K562 (cell line): ENCODE measurements at regions not wholly inside any gene's neighbourhood (a gene's known extent, or its start where the extent isn't known, plus 50 kb on each side); places are given as distances from the start of the nearest gene placed in this dataset.

ENCODE experiments used
- ATAC-seq: fragments of 200-7000 bp; cut with Tn5 transposase; 3 replicates; pipeline ENCODE4 v1.9.1; 2020; ENCODE audit warnings: moderate library complexity
- BruUV-seq: library from RNA; stranded (reverse); fragments of 400-500 nt; replicated peaks from 2 replicates; lab custom pipeline; 2021; lab: Mats Ljungman, UMichigan
- CTCF ChIA-PET: fragments of 300-600 bp; formaldehyde crosslinking; extraction: SDS; loops from one replicate; lab custom pipeline; 2021; ENCODE audit warnings: low intra/inter-chr PET ratio; lab: Yijun Ruan, JAX
- POLR2A ChIA-PET: fragments of 300-600, 350-650 bp; sonication (Branson Sonifier 250); formaldehyde crosslinking; extraction: SDS; loops from one replicate; lab custom pipeline; 2021; ENCODE audit warnings: antibody characterized with exemption, inconsistent platforms; lab: Yijun Ruan, JAX
- DNase-seq, 4 experiments: peaks; one replicate each; pipeline versions ENCODE4 v3.0.0 to v3.0.0-alpha.2; 2011 to 2018; ENCODE audit warnings: low spot score in 3 of 4, mixed read lengths in 3 of 4; ENCODE audit errors: extremely low read depth in 1 of 4
- FAIRE-seq: peaks from 2 replicates; lab custom pipeline; 2011; peaks lifted over from hg19 to GRCh38; lab: Jason Lieb, UNC
- H2AFZ ChIP-seq: 2 replicates; pipeline ENCODE4 v1.6.0; 2011; ENCODE audit warnings: low read depth, low read length, control low read depth, inconsistent platforms
- H3K27ac ChIP-seq: fragments of 200-600 bp; 3 replicates; pipeline ENCODE4 v1.8.0; 2011; ENCODE audit warnings: low read depth, mild to moderate bottlenecking, control low read depth, inconsistent platforms, low read length, moderate library complexity, mixed read lengths; ENCODE audit errors: extremely low read depth
- H3K27me3 ChIP-seq, 2 experiments: fragments of 300-600 bp in 1 of 2; 2 replicates in 1 of 2; 3 replicates in 1 of 2; pipeline versions ENCODE4 v1.6.0 to v1.8.0; 2011; ENCODE audit warnings: inconsistent platforms in 2 of 2, low read length in 2 of 2, mild to moderate bottlenecking in 1 of 2, mixed read lengths in 1 of 2, moderate library complexity in 1 of 2; ENCODE audit not compliant: control insufficient read depth in 2 of 2, insufficient read depth in 2 of 2
- H3K36me3 ChIP-seq: fragments of 300-600 bp; 3 replicates; pipeline ENCODE4 v1.8.0; 2011; ENCODE audit warnings: mild to moderate bottlenecking, low read length, inconsistent platforms; ENCODE audit not compliant: control insufficient read depth, insufficient read depth
- H3K4me1 ChIP-seq, 2 experiments: fragments of 200-600 bp in 1 of 2; replicated peaks in 1 of 2; 2 replicates in 1 of 2; 3 replicates in 1 of 2; pipeline versions ENCODE4 v1.5.1 to v1.8.0; 2011; ENCODE audit warnings: inconsistent platforms in 2 of 2, low read length in 2 of 2, mild to moderate bottlenecking in 1 of 2, mixed read lengths in 1 of 2, moderate library complexity in 1 of 2; ENCODE audit not compliant: control insufficient read depth in 2 of 2, insufficient read depth in 2 of 2
- H3K4me2 ChIP-seq: 2 replicates; pipeline ENCODE4 v1.6.1; 2011; ENCODE audit warnings: low read length, control low read depth, inconsistent platforms, mixed read lengths; ENCODE audit not compliant: insufficient read depth
- H3K4me3 ChIP-seq: fragments of 200-600 bp; sonication (generic), shearing (Covaris generic); 2 replicates; pipeline ENCODE4 v1.5.1; 2016; ENCODE audit warnings: control low read depth, inconsistent platforms
- H3K79me2 ChIP-seq: fragments of 200-600 bp; 3 replicates; pipeline ENCODE4 v1.8.0; 2011; ENCODE audit warnings: low read length, inconsistent platforms; ENCODE audit not compliant: control insufficient read depth, insufficient read depth
- H3K9ac ChIP-seq, 2 experiments: 2 replicates each; pipeline versions ENCODE4 v1.6.0 to v1.6.1; 2011; ENCODE audit warnings: low read depth in 2 of 2, low read length in 2 of 2, control low read depth in 1 of 2, inconsistent platforms in 1 of 2, mild to moderate bottlenecking in 1 of 2, mixed read lengths in 1 of 2; ENCODE audit not compliant: insufficient read depth in 1 of 2
- H3K9me1 ChIP-seq: one replicate; pipeline ENCODE4 v1.6.0; 2011; ENCODE audit warnings: inconsistent platforms, mild to moderate bottlenecking, low read length, moderate library complexity; ENCODE audit not compliant: control insufficient read depth, insufficient read depth
- H3K9me3 ChIP-seq: replicated peaks from 2 replicates; pipeline ENCODE4 v1.5.1; 2011; ENCODE audit warnings: low read depth, low read length, inconsistent platforms; ENCODE audit not compliant: control insufficient read depth, insufficient read depth
- H4K20me1 ChIP-seq: replicated peaks from 2 replicates; pipeline ENCODE4 v1.6.1; 2011; ENCODE audit warnings: low read length, inconsistent platforms, mixed read lengths; ENCODE audit not compliant: control insufficient read depth, insufficient read depth
- ETV5 ChIP-seq: sonication (generic); formaldehyde crosslinking; IDR thresholded peaks from 2 replicates; pipeline ENCODE4 v1.4.0; 2020; ENCODE audit warnings: low read depth, mild to moderate bottlenecking, missing genetic modification reagents
- HDAC3 ChIP-seq: fragments of 450-650 bp; IDR thresholded peaks from 2 replicates; pipeline ENCODE4 v1.6.1; 2018; ENCODE audit warnings: borderline replicate concordance, mild to moderate bottlenecking, moderate library complexity; ENCODE audit not compliant: partially characterized antibody
- HOMEZ ChIP-seq: fragments of 250-450 bp; sonication (Bioruptor Pico); IDR thresholded peaks from 2 replicates; pipeline ENCODE4 v1.4.0; 2020; ENCODE audit warnings: mild to moderate bottlenecking, moderate library complexity
- IRF1 ChIP-seq: sonication (generic); formaldehyde crosslinking; IDR thresholded peaks from 2 replicates; pipeline ENCODE4 v1.8.0; 2022; ENCODE audit warnings: missing genetic modification reagents, mild to moderate bottlenecking, borderline replicate concordance
- KDM5B ChIP-seq: fragments of 200-600 bp; sonication (generic); IDR thresholded peaks from 2 replicates; pipeline ENCODE4 v1.6.1; 2012; ENCODE audit warnings: low read depth, mild to moderate bottlenecking, moderate library complexity, low read length, control low read depth, inconsistent platforms; ENCODE audit not compliant: insufficient replicate concordance
- POLR3A ChIP-seq: IDR thresholded peaks from 2 replicates; pipeline ENCODE4 v1.6.1; 2011; ENCODE audit warnings: borderline replicate concordance, mild to moderate bottlenecking, moderate library complexity; ENCODE audit not compliant: insufficient read length, insufficient read depth; ENCODE audit errors: extremely low read depth
- PTBP1 ChIP-seq: fragments of 200-400 bp; formaldehyde crosslinking; IDR thresholded peaks from 2 replicates; pipeline ENCODE4 v1.6.1; 2017; ENCODE audit warnings: low read depth, low read length
- STAT5B ChIP-seq: fragments of 250-450 bp; sonication (Bioruptor Pico); IDR thresholded peaks from 2 replicates; pipeline ENCODE4 v1.8.0; 2021; ENCODE audit warnings: mild to moderate bottlenecking, inconsistent platforms
- THRA ChIP-seq: fragments of 450-650 bp; IDR thresholded peaks from 2 replicates; pipeline ENCODE4 v1.6.1; 2017; ENCODE audit warnings: mild to moderate bottlenecking, moderate library complexity
- TRIM28 ChIP-seq: fragments of 450-650 bp; IDR thresholded peaks from 2 replicates; pipeline ENCODE4 v1.6.1; 2017
- VEZF1 ChIP-seq: fragments of 200-800 bp; sonication (Bioruptor generic); IDR thresholded peaks from 2 replicates; pipeline ENCODE4 v1.6.1; 2017; ENCODE audit warnings: missing genetic modification characterization, missing compliant biosample characterization
- ZBTB2 ChIP-seq: fragments of 450-650 bp; IDR thresholded peaks from 2 replicates; pipeline ENCODE4 v1.6.1; 2016; ENCODE audit warnings: antibody characterized with exemption
- ZNF3 ChIP-seq: fragments of 250-450 bp; sonication (Bioruptor Pico); IDR thresholded peaks from 2 replicates; pipeline ENCODE4 v1.5.0; 2021; ENCODE audit warnings: mild to moderate bottlenecking, moderate library complexity
- ZNF699 ChIP-seq: fragments of 250-450 bp; sonication (Bioruptor Pico); IDR thresholded peaks from 2 replicates; pipeline ENCODE4 v1.8.0; 2021; ENCODE audit warnings: mild to moderate bottlenecking, moderate library complexity; ENCODE audit not compliant: insufficient replicate concordance
- WGBS: fragments of 100-300 bp; shearing (Covaris generic); methylation state at CpG from one replicate; pipeline ENCODE4 v1.1.6; 2016; ENCODE audit warnings: low coverage, mixed read lengths; ENCODE audit not compliant: insufficient coverage; ENCODE audit errors: missing lambda C conversion rate; 5-methylcytosine and 5-hydroxymethylcytosine counted together
- in situ Hi-C: fragments of 300-500 bp; cut with MboI; formaldehyde crosslinking; loops from 4 replicates; pipeline ENCODE4 v1.15.0; 2018; ENCODE audit warnings: inconsistent platforms, mixed read lengths
- intact Hi-C: fragments of 100-400 bp; cut with micrococcal nuclease; formaldehyde crosslinking; loops from 2 replicates; pipeline ENCODE4 v1.14.2; 2022

- BruUV-seq: no TSS peak
- no peaks in the 10 kb centered on the region for H4K20me1 ChIP-seq
- no peaks in the 10 kb centered on the region for H3K36me3 ChIP-seq
- H3K9ac ChIP-seq: no peak overlapping the region
- no peaks in the 10 kb centered on the region for H3K9me1 ChIP-seq
- H3K79me2 ChIP-seq: no peaks in the 10 kb centered on the region
- DNase-seq: no peak
- peaks cover 0 to under 1% of the 10 kb centered on the region in 2 experiments; a peak in 1 of 5 replicates for H3K4me1 ChIP-seq
- intact Hi-C loops: no loop called here
- in situ Hi-C loops: loop anchor here (10.0 kb wide), 1 partner anchor 385 kb away; no protein-coding TSS in a partner anchor
- H3K4me2 ChIP-seq: no peak overlapping the region
- POLR2A ChIA-PET: no interaction called here
- 0% methylated on average over 4 of the region's 4 CpGs for WGBS
- no peak for ATAC-seq
- peaks cover 16 to 69% of the 10 kb centered on the region in 2 experiments for H3K27me3 ChIP-seq
- no peak overlapping the region for H2AFZ ChIP-seq
- CTCF ChIA-PET: interaction anchor here (0.6 kb wide), 1 partner anchor 1896 kb away, joined by 3 read pairs; no protein-coding TSS in a partner anchor
- FAIRE-seq: no peak
- H3K27ac ChIP-seq: no peak overlapping the region
- H3K4me3 ChIP-seq: no peak overlapping the region
- H3K9me3 ChIP-seq: no peaks in the 10 kb centered on the region
- TF ChIP-seq PTBP1 (no peak), ZNF3 (no peak), STAT5B (no peak), ETV5 (CRISPR knock-in tag) (no peak), ZNF699 (CRISPR knock-in tag) (no peak), VEZF1 (CRISPR knock-in tag) (no peak), HOMEZ (CRISPR knock-in tag) (no peak), THRA (no peak), HDAC3 (no peak), POLR3A (no peak), TRIM28 (no peak), IRF1 (CRISPR knock-in tag) (no peak), ZBTB2 (no peak), KDM5B (no peak)
Measured at GRCh38 chr7:156069891-156070290, 257.6 kb upstream of the SHH start.
